GM19395 (cell line): ENCODE measurements at regions not wholly inside any gene's neighbourhood (a gene's known extent, or its start where the extent isn't known, plus 50 kb on each side); places are given as distances from the start of the nearest gene placed in this dataset.

Experiments used
- ATAC-seq: cut with Tn5 transposase; IDR thresholded peaks from one replicate; pipeline ENCODE4 v1.9.1; 2021; ENCODE audit warnings: mild to moderate bottlenecking, moderate library complexity; ENCODE audit not compliant: unreplicated experiment

DNA sequence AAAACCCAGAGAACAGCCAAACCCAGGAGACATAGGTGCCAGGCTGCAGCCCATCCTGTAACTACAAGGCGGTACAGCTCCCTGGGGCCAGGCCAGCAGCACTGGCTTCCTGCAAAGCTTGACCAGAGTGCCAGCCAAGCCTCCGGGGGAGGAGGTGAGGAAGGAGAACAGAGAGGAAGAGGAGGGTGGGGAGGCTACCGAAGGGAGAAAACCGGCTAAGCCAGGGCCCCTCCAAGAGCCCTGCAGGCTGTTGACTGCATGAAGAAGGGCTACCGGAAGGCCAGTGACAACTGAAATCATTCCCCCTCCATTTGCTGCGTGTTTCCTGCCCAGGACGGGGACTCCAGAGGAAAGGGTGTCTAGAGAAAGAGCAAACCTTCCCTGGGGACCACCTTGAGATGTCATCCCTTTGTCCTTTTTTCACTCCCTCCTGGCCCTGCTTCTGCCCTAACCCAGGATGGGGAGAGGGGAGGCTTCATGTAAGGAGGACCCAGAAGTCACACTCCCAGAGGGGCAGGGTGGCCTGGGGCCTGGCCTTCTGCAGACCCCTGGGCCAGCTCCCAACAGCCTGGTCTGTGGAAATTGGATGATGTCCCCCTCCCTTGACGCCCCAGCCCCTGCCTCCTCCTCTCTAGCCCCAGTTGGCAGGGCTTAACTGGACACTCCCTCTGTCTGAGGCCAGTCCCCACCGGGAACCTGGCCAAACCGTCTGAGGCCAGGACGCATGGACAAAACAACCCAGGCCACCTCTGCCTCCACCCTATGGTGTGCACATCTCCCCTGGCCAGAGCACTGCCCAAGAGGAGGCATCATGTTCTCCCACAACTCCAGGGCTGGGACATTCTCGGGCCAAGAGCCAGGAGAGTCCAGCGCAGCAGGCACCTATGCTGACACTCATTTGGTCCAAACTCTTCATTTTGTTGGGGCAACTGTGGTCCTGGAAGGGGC lies 207.8 kb downstream of the CYP26B1 start:
- ATAC-seq: no peak

GRCh38 chr2:71938659-71939587 lies 208.7 kb downstream of the CYP26B1 start:
- ATAC-seq: no peak

DNA sequence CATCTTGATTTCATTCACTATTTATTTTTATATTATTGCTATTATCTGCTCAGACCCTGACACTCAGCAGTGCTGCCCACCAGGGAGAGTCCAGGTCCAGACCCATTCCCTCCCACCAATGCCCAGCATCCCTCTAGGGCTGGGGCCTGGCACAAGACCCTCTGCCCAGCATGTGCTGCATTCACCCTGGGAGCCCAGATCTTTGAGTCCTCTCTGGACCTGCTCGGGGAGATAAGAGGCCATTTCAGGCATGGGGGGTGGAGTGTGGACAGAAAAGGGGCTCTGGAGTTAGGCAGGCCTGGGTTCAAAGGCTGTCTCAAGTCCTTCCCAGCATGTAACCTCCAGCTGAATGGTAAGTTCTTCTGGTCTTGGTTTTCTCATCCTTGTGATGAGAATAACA lies 209.6 kb downstream of the CYP26B1 start:
- no peak for ATAC-seq

- no peak for ATAC-seq
These were observed 210.3 kb downstream of the CYP26B1 start for GRCh38 chr2:71937396-71937795.

DNA sequence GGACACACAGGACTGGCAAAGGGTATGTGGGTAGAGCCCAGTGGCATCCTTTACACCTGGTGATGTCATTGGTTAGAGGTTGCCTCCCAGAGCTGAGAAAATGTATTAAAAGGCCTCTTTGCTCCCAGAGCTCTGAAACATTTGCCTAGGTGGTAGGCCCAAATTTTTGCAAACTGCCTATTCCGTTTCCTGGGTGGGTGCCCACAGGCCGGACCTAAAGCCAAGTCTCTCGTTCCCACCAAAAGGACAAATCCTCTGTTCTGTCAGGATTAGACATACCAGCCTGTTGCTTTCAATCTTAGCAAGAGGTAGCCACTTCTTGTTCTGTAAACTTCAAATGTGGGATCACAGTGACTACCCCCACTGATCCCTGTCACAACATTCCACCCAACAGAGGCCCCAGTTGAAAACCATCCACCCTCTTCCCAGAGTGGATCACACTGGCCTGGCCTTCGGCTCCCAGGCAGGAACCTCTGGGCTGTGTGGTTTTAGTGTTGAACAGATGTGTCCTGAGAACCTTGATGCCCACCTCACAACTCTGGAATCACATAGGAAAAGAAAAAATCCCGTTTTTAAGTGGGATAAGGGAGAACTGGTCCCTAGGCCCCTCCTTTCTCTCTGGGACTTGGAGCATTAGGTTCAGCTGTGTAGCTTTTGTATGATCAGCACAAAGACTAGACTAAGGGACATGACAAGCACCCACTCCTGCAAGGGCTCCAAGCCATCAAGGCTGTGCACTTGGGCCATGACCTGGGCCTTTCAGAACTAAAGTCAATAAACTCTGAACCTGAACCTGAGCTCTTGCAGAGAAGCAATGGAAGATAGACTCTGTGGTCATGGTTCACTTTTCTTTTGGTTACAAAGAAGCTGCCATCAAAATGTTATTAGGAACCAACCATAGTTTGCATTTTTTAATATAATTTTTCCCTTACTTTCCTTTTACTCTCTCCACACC lies 211.3 kb downstream of the CYP26B1 start:
- no peak for ATAC-seq

DNA sequence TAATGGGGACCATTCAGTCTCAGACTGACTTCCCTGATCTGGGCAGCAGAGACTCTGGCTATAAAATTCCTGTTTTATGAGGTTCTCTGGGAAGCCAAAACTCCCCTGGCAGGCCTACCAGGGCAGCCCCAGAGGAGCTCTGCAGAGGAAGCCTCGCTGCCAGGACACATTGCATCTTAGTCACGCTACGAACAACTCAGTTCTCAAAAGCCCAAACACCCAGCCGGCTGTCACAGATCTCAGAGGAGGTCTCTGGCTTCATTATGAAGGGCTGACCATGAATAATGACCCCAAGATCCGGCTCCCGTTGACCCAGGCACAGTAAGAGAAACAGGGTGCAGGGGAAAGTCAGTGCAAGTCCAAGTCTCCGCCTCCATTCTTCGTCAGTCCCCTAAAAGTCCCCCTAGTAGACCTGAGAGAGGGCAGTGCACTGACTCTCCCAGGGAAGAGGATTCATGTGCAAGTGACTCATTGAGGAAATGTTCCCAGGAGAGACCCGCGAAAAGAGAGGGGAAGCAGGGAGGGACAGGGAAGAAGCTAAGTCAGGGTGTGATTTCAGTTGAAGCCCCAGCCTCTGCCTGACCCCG lies 212.3 kb downstream of the CYP26B1 start:
- ATAC-seq: no peak

DNA sequence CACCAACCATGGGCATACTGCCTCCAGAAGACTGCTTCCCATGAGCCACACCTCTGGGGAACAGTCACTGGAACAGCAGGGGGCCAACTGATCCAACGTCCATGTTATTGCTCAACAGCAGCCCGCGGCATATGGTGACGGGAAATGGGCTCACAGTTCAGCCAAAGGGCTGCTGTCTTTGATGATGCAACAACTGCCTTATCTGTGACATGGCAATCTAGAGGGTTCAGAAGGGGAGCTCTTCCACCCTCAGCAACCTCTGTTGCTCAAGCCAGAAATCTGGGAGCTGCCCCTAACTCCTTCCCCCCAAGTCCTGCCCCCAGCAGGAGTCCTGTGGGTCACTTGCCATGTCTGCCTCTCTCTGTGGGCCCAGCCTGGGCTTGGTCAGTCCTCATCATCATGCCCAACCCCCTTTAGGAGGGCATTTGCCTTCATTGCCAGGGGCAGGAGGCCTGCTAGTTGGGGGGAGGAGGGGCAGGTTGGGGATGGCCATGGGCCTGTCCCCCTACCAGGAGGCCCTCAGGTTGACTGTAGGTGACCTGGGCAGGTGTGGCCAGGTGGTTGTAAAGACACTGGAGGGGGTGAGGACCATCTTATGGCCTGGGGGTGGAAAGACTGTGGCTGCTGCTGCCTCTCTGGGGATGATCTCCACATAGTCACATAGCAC lies 212.9 kb downstream of the CYP26B1 start:
- ATAC-seq: no peak

DNA sequence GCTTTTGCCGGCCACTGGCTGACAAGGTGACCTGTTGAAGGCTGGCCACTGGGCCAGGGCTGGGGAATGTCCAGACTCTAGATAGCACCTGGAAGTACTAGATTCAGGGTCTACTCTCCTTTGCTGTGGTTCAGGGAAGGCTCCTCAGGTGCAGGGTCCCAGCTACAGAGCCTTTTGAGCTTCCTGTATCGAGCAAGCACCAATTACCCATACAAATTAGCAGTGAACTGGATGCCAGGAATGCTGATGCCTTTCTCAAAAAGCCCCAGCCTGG lies 213.4 kb downstream of the CYP26B1 start:
- ATAC-seq: no peak

DNA sequence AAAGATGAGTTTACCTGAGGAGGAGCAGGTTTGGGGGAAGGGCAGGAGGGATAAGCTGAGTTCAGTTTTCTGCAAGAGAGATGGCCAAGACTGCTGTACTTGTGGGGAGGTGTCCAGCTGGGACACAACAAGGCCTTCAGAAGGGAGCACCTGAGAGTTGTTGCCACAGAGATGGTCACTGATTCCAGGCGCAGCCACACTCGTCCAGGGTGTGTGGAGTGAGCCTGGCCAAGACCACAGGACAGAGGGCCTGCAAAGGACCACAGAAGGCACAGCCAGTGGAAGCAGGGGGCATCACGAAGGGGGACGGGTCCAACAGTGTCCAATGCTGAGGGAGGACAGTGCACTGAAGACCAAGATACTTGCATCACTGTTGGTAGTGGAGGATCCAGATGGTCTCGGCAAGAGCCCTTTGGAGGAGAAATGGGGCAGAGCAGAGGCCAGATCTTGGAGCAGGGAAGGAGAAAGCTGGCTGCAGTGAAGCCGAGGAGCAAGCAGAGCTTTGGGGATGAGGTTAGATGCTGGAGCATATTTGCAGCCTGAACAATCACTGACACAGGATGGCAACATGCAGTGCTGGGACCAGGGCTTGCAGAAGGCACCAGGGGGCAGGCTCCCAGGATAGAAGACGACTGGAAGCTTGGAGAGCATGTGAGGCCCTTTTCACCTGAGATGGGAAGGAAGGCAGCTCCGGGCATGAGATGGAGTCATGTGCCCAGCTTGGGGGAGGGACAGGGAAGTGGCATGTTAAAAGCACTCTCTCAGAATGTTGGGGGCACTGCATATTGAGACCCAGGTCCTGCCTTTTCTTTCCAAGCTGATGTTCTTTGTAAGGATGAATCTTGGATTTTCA lies 214.0 kb downstream of the CYP26B1 start:
- ATAC-seq: no peak

- ATAC-seq: no peak
These were observed 214.7 kb downstream of the CYP26B1 start for GRCh38 chr2:71932780-71933466.

DNA sequence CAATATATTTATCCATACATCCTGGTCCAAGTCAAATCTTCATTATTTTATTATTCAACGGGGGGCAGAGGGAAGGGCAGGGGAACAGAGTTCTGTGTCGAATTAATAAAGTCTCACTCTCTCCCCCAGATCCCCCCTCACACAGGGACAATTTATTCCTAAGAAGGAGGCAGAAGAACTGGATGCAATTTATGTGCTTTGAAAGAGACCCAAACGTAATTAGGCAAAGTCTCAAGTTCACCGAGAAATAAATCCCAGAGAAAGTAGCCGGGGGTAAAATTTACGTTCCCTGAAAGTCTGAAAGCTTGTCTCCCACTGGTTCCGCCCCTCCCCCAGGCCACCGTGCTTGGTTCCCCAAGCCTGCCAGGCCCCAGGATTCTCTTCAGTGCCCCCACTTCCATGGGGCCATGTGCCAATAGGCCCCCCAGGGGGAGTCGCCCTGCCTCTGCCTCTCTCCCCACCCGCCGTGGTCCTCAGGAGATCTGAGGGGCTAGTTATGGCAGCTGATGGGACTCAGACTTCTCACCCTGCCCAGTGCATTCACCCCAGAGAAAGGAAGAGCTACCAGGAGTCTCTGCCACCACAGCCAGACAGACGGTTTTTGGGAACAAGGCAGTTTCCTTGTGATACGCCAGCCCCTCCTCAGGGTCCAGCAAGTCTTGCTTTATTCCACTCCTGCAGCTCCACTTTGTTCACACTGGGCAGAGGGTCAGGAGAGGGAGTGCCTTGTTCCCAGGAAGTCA lies 215.5 kb downstream of the CYP26B1 start:
- no peak for ATAC-seq

DNA sequence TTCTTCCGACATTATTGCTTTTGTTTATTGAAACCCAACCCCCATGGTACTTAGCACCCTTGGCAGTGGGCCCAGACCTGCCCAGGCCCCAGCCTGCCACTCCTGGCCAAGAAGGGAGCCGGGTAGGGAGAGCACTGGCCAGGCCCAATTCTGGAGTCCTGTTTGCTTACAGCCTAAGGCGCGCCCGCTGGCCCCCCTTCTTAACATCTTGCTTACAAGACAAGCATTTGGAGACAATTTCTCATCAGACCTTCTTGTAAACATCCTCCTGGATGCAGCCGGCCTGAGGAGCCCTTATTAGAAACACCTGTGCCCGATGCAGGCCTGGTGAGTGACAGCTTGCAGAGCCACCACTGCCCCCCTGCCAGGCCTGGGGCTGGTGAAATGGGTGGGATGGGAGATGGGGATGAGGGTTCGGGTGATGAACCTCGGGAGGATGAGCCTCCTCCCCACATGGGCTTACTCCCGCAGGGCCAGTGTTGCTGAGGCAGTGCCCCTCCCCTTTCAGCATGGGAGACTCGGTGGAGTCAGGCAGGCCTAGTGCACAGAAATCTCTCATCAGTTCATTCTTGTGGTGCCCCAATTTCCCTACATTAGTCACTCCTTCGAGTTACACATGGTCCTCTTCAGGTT lies 217.5 kb downstream of the CYP26B1 start:
- ATAC-seq: no peak

DNA sequence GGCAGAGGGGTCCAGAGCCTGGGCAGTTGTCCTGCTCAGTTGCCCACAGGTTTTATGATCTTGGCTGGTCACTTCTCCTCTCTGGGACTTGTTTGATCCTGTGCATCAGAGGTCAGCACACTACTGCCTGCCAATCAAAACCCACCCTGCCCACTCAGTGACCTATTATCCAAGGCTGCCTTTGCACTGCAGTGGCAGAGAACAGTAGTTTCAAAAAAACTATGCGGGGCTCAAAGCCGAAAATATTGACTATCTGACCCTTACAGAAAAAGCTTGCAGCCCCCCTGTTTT lies 218.2 kb downstream of the CYP26B1 start:
- ATAC-seq: no peak

DNA sequence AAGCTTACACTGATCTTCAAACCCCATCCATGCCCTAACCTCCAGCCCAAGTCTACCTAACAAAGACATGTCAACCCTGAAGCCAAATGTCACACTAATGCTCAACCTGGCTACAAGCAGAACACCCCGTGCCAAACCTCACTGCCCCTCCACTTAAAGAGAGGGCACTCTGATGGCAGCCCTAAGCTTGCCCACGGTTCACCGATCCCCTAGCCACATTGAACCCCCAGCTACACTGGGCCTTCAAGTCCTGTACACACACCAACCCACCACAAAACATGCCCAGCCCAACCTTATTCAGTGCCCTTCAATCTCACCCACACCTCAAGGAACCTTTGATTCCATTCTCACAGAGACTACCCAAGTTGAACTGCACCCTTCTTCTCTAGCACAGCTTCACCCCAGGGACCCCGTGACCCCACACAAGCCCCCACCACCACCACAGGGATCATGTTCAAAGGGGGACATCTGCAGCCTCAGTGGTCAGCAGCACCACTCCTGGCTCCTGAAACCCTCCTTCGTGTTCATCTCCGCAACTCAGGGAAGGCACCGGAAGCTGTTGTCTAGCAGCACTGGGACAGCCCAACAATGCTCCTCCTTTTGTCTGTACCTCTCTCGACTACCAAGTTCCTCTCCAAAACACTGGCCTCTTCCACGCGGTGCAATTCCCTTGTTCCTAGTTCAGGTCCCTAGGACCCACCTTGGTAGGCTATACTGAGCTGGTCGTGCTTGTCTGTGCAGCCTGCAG lies 218.8 kb downstream of the CYP26B1 start:
- no peak for ATAC-seq

GRCh38 chr2:71927757-71928715 lies 219.6 kb downstream of the CYP26B1 start:
- no peak for ATAC-seq
